ENCODE measurements at regions not wholly inside any gene's neighbourhood (a gene's known extent, or its start where the extent isn't known, plus 50 kb on each side); places are given as distances from the start of the nearest gene placed in this dataset.

- ATAC-seq (ENCODE audit: insufficient number of reproducible peaks, low FRiP score, low read depth), result no peak
Measured at GRCh38 chr7:121604627-121605316, 208.7 kb upstream of the FAM3C start.

GRCh38 chr7:121603886-121604285, 207.8 kb upstream of the FAM3C start:
- DNase-seq (ENCODE audit: low spot score) (no peak), ATAC-seq (ENCODE audit: insufficient number of reproducible peaks, low FRiP score, low read depth) (no peak)
- H3K27me3 ChIP-seq (replicated peaks; ENCODE audit: insufficient read depth), result no peaks in the 10 kb centered on the region

More at GRCh38 chr7:121604627-121605316, 208.7 kb upstream of the FAM3C start:
- Histone ChIP-seq H3K27me3 (replicated peaks; ENCODE audit: insufficient read depth) (no peaks in the 10 kb centered on the region), H3K4me3 (no peak overlapping the region), H3K9me3 (no peaks in the 10 kb centered on the region), H3K36me3 (no peaks in the 10 kb centered on the region), H3K4me1 (ENCODE audit: control insufficient read depth in 1 of 2, low read depth in 2 of 2) (no peaks in the 10 kb centered on the region), H3K27ac (no peak overlapping the region)
- no peak for TF ChIP-seq CTCF (IDR thresholded peaks at IDR 0.05)
- DNase-seq (ENCODE audit: low spot score), result no peak

GRCh38 chr7:121599887-121600286, 203.8 kb upstream of the FAM3C start:
- no peaks in the 10 kb centered on the region for H3K9me3 ChIP-seq
- H3K4me3 ChIP-seq, result no peak overlapping the region
- no peak for TF ChIP-seq CTCF (IDR thresholded peaks at IDR 0.05)
- H3K27me3 ChIP-seq (replicated peaks; ENCODE audit: insufficient read depth), result no peaks in the 10 kb centered on the region
- H3K36me3 ChIP-seq, result no peaks in the 10 kb centered on the region
- DNase-seq (ENCODE audit: low spot score) (no peak), ATAC-seq (ENCODE audit: insufficient number of reproducible peaks, low FRiP score, low read depth) (no peak)
- H3K27ac ChIP-seq, result no peak overlapping the region
- no peaks in the 10 kb centered on the region for H3K4me1 ChIP-seq (ENCODE audit: control insufficient read depth in 1 of 2, low read depth in 2 of 2)

More at GRCh38 chr7:121603886-121604285, 207.8 kb upstream of the FAM3C start:
- Histone ChIP-seq H3K4me3 (no peak overlapping the region), H3K36me3 (no peaks in the 10 kb centered on the region), H3K4me1 (ENCODE audit: control insufficient read depth in 1 of 2, low read depth in 2 of 2) (no peaks in the 10 kb centered on the region), H3K9me3 (no peaks in the 10 kb centered on the region), H3K27ac (no peak overlapping the region)
- no peak for TF ChIP-seq CTCF (IDR thresholded peaks at IDR 0.05)

GRCh38 chr7:121595758-121596696, 199.9 kb upstream of the FAM3C start:
- TF ChIP-seq CTCF (IDR thresholded peaks at IDR 0.05), result no peak
- no peaks in the 10 kb centered on the region for H3K9me3 ChIP-seq
- no peak for DNase-seq (ENCODE audit: low spot score)
- H3K36me3 ChIP-seq, result no peaks in the 10 kb centered on the region
- no peaks in the 10 kb centered on the region for H3K27me3 ChIP-seq (replicated peaks; ENCODE audit: insufficient read depth)
- no peak for ATAC-seq (ENCODE audit: insufficient number of reproducible peaks, low FRiP score, low read depth)
- no peak overlapping the region for H3K4me3 ChIP-seq
- no peak overlapping the region for H3K27ac ChIP-seq
- H3K4me1 ChIP-seq (ENCODE audit: control insufficient read depth in 1 of 2, low read depth in 2 of 2), result no peaks in the 10 kb centered on the region

GRCh38 chr7:121591926-121592325, 195.8 kb upstream of the FAM3C start:
- ATAC-seq (ENCODE audit: insufficient number of reproducible peaks, low FRiP score, low read depth), result no peak
- Histone ChIP-seq H3K36me3 (no peaks in the 10 kb centered on the region), H3K4me1 (ENCODE audit: control insufficient read depth in 1 of 2, low read depth in 2 of 2) (no peaks in the 10 kb centered on the region), H3K4me3 (no peak overlapping the region), H3K27ac (no peak overlapping the region), H3K9me3 (no peaks in the 10 kb centered on the region), H3K27me3 (replicated peaks; ENCODE audit: insufficient read depth) (no peaks in the 10 kb centered on the region)
- DNase-seq (ENCODE audit: low spot score), result no peak
- no peak for TF ChIP-seq CTCF (IDR thresholded peaks at IDR 0.05)
